ENCODE measurements at regions not wholly inside any gene's neighbourhood (a gene's known extent, or its start where the extent isn't known, plus 50 kb on each side); places are given as distances from the start of the nearest gene placed in this dataset.

DNA sequence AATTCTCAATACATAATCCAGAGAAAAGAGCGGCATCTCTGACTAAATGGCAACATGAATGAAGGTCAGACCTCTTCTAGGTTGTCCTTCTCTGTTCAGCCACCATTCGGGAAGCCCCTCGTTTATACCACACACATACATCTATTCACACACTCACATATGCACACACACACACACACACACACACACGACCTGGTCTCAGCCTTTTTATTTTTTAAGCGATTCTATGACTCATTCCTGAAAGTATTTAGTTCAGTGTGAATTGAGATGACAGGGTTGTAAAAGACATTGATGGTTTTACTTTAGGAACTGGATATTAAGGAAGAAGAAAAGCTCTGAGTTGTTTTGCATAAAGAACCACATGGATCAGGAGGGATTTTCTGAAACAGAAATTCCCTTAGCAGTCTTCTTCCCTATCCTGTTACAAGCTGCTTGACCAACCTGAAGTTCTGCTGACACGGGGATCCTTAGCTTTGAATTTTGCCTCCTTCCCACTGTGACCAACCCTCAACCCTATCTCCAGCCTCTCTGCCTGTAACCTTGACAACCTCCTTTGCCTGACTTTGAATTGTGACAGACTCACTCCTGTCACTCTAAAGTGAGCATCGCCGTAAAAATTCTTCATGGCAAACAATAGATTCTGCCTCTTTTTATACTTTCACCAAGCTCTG is 383.1 kb upstream of the ESRRG start:
- TF ChIP-seq, protein P1, sequence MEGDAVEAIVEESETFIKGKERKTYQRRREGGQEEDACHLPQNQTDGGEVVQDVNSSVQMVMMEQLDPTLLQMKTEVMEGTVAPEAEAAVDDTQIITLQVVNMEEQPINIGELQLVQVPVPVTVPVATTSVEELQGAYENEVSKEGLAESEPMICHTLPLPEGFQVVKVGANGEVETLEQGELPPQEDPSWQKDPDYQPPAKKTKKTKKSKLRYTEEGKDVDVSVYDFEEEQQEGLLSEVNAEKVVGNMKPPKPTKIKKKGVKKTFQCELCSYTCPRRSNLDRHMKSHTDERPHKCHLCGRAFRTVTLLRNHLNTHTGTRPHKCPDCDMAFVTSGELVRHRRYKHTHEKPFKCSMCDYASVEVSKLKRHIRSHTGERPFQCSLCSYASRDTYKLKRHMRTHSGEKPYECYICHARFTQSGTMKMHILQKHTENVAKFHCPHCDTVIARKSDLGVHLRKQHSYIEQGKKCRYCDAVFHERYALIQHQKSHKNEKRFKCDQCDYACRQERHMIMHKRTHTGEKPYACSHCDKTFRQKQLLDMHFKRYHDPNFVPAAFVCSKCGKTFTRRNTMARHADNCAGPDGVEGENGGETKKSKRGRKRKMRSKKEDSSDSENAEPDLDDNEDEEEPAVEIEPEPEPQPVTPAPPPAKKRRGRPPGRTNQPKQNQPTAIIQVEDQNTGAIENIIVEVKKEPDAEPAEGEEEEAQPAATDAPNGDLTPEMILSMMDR (IDR thresholded peaks at IDR 0.05; ENCODE audit: borderline replicate concordance, extremely low read depth, insufficient read depth) = no peak
- no peak overlapping the region for H3K27ac ChIP-seq (ENCODE audit: low read depth in 2 of 2, low read length in 2 of 2)
- no peak overlapping the region for H3K9ac ChIP-seq (ENCODE audit: low read length in 3 of 3)
- H3K27me3 ChIP-seq (ENCODE audit: control insufficient read depth, insufficient read depth, low read length) = no peaks in the 10 kb centered on the region
- no peak for FAIRE-seq
- H3K9me3 ChIP-seq (ENCODE audit: control insufficient read depth in 2 of 3, insufficient read depth in 1 of 3, low read length in 3 of 3) = no peaks in the 10 kb centered on the region
- H3K4me1 ChIP-seq (ENCODE audit: control insufficient read depth in 2 of 3, insufficient read depth in 2 of 3, low read depth in 1 of 3, low read length in 3 of 3) = no peaks in the 10 kb centered on the region
- peak in 2 of 5 donors; percentile 11 to 13 for DNase-seq
- no peak overlapping the region for H3K4me3 ChIP-seq (ENCODE audit: low read length in 3 of 3)
- H3K36me3 ChIP-seq (ENCODE audit: control insufficient read depth in 2 of 3, insufficient read depth in 3 of 3, low read length in 3 of 3) = no peaks in the 10 kb centered on the region
- intact Hi-C loops (cut with DNase I) = no loop called here

DNA sequence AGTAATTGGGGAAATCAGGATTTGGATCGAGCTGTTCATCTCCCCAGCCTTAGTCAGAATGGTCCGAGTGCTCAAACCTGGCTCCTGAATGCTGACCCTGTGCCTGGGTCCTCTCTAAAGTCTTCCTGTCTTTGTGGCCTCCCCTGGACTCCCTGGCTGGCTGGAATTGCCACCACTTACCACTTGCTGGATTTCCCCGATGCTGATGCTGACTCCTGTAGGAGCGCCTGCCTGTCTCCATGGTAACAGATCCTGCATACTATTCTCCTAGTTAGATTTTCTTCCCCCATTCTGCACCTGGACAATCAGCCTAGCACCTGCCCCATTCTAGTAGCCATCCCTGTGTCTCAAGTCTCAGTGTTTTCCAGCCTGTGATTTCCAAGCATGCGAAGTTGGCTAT is 382.2 kb upstream of the ESRRG start:
- Histone ChIP-seq H3K9me3 (ENCODE audit: control insufficient read depth in 2 of 3, insufficient read depth in 1 of 3, low read length in 3 of 3) (no peaks in the 10 kb centered on the region), H3K4me3 (ENCODE audit: low read length in 3 of 3) (no peak overlapping the region), H3K4me1 (ENCODE audit: control insufficient read depth in 2 of 3, insufficient read depth in 2 of 3, low read depth in 1 of 3, low read length in 3 of 3) (no peaks in the 10 kb centered on the region), H3K9ac (ENCODE audit: low read length in 3 of 3) (no peak overlapping the region), H3K27ac (ENCODE audit: low read depth in 2 of 2, low read length in 2 of 2) (peak overlapping the region in 1 of 2 donors; percentile 8), H3K27me3 (ENCODE audit: control insufficient read depth, insufficient read depth, low read length) (no peaks in the 10 kb centered on the region), H3K36me3 (ENCODE audit: control insufficient read depth in 2 of 3, insufficient read depth in 3 of 3, low read length in 3 of 3) (no peaks in the 10 kb centered on the region)
- intact Hi-C loops (cut with DNase I) = no loop called here
- no peak for DNase-seq
- TF ChIP-seq, protein P1 (IDR thresholded peaks at IDR 0.05; ENCODE audit: borderline replicate concordance, extremely low read depth, insufficient read depth) = no peak
- no peak for FAIRE-seq

GRCh38 chr1:217097819-217098218 is 374.6 kb upstream of the ESRRG start:
- Histone ChIP-seq H3K4me1 (ENCODE audit: control insufficient read depth in 2 of 3, insufficient read depth in 2 of 3, low read depth in 1 of 3, low read length in 3 of 3) (peaks cover 0 to 11% (median 0%) of the 10 kb centered on the region in 3 donors), H3K27ac (ENCODE audit: low read depth in 2 of 2, low read length in 2 of 2) (no peak overlapping the region), H3K4me3 (ENCODE audit: low read length in 3 of 3) (no peak overlapping the region), H3K36me3 (ENCODE audit: control insufficient read depth in 2 of 3, insufficient read depth in 3 of 3, low read length in 3 of 3) (no peaks in the 10 kb centered on the region), H3K9me3 (ENCODE audit: control insufficient read depth in 2 of 3, insufficient read depth in 1 of 3, low read length in 3 of 3) (no peaks in the 10 kb centered on the region), H3K9ac (ENCODE audit: low read length in 3 of 3) (no peak overlapping the region), H3K27me3 (ENCODE audit: control insufficient read depth, insufficient read depth, low read length) (no peaks in the 10 kb centered on the region)
- no peak for DNase-seq
- FAIRE-seq = no peak
- intact Hi-C loops (cut with DNase I) = no loop called here
- TF ChIP-seq, protein P1 (IDR thresholded peaks at IDR 0.05; ENCODE audit: borderline replicate concordance, extremely low read depth, insufficient read depth) = no peak

- DNase-seq (no peak), FAIRE-seq (no peak)
- Histone ChIP-seq H3K4me1 (ENCODE audit: control insufficient read depth in 2 of 3, insufficient read depth in 2 of 3, low read depth in 1 of 3, low read length in 3 of 3) (peaks cover 0 to 23% (median 3%) of the 10 kb centered on the region in 3 donors), H3K27ac (ENCODE audit: low read depth in 2 of 2, low read length in 2 of 2) (no peak overlapping the region), H3K9me3 (ENCODE audit: control insufficient read depth in 2 of 3, insufficient read depth in 1 of 3, low read length in 3 of 3) (no peaks in the 10 kb centered on the region), H3K9ac (ENCODE audit: low read length in 3 of 3) (no peak overlapping the region), H3K4me3 (ENCODE audit: low read length in 3 of 3) (no peak overlapping the region), H3K27me3 (ENCODE audit: control insufficient read depth, insufficient read depth, low read length) (no peaks in the 10 kb centered on the region), H3K36me3 (ENCODE audit: control insufficient read depth in 2 of 3, insufficient read depth in 3 of 3, low read length in 3 of 3) (no peaks in the 10 kb centered on the region)
- TF ChIP-seq, protein P1 (IDR thresholded peaks at IDR 0.05; ENCODE audit: borderline replicate concordance, extremely low read depth, insufficient read depth) = no peak
- intact Hi-C loops (cut with DNase I) = no loop called here
Measured at GRCh38 chr1:217096200-217096599, 373.0 kb upstream of the ESRRG start.

All from kidney (tissue), 13 donors.